Neural progenitor cell (in vitro differentiated cells): ENCODE measurements at regions not wholly inside any gene's neighbourhood (a gene's known extent, or its start where the extent isn't known, plus 50 kb on each side); places are given as distances from the start of the nearest gene placed in this dataset.

Experiments used
- EZH2phosphoT487 ChIP-seq: fragments of 200-600 bp; sonication (generic); IDR thresholded peaks from 2 replicates; pipeline ENCODE4 v1.6.1; 2017; ENCODE audit warnings: antibody characterized with exemption
- TF ChIP-seq, protein P1 (sequence below): fragments of 200-600 bp; sonication (generic); IDR thresholded peaks from 2 replicates; pipeline ENCODE4 v1.5.1; 2017; ENCODE audit warnings: antibody characterized with exemption, mild to moderate bottlenecking

DNA sequence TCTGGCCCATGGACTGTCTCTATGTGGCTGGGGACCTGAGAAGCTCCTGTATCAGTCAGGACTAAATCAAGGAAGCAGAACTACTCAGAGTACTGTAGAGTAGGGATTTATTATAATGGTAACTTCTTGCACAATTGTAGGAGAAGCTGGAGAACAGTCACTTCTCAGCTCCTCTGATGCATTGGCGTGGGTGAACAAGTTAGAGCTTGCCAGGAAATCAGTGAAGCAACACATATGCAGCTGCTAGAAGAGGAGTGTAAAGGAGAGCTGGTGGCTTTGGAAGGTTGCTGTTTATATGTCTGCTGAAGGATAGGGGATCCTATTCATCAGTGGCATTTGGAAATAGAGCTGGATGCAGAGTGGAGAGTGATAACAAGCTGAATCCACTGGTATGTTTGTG is 215.5 kb upstream of the CWC22 start:
- TF ChIP-seq, protein P1, sequence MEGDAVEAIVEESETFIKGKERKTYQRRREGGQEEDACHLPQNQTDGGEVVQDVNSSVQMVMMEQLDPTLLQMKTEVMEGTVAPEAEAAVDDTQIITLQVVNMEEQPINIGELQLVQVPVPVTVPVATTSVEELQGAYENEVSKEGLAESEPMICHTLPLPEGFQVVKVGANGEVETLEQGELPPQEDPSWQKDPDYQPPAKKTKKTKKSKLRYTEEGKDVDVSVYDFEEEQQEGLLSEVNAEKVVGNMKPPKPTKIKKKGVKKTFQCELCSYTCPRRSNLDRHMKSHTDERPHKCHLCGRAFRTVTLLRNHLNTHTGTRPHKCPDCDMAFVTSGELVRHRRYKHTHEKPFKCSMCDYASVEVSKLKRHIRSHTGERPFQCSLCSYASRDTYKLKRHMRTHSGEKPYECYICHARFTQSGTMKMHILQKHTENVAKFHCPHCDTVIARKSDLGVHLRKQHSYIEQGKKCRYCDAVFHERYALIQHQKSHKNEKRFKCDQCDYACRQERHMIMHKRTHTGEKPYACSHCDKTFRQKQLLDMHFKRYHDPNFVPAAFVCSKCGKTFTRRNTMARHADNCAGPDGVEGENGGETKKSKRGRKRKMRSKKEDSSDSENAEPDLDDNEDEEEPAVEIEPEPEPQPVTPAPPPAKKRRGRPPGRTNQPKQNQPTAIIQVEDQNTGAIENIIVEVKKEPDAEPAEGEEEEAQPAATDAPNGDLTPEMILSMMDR: no peak
- no peak for TF ChIP-seq EZH2phosphoT487
